RPMI7951 (cell line): ENCODE measurements at regions not wholly inside any gene's neighbourhood (a gene's known extent, or its start where the extent isn't known, plus 50 kb on each side); places are given as distances from the start of the nearest gene placed in this dataset.
A peak's percentile ranks its signal among the peaks of the same experiment; 100 is the strongest.

Experiments used
- DNase-seq: peaks from one replicate; pipeline ENCODE4 v3.0.0-alpha.2; 2012; ENCODE audit warnings: low read depth

DNA sequence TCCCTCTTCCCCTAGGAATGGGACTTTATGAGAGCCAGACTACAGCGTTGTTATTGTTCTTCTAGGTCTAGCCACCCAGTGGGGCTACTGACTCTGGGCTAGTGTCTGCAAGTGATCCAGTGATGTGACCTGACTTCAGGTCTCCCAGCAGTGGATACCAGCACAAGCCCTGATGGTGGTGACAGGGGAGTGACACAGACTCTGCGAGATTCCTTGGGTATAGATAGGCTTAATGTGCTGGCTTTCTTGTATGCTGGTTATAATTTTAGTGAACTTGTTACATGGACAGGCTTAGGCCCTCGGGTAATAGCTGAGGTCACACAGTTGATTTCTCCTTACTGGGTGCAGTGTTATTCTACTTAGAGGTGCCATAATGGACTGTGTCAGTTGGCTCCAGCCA is 106.9 kb downstream of the TBC1D30 start:
- no peak for DNase-seq

GRCh38 chr12:64931981-64932380 is 107.5 kb downstream of the TBC1D30 start:
- no peak for DNase-seq

DNA sequence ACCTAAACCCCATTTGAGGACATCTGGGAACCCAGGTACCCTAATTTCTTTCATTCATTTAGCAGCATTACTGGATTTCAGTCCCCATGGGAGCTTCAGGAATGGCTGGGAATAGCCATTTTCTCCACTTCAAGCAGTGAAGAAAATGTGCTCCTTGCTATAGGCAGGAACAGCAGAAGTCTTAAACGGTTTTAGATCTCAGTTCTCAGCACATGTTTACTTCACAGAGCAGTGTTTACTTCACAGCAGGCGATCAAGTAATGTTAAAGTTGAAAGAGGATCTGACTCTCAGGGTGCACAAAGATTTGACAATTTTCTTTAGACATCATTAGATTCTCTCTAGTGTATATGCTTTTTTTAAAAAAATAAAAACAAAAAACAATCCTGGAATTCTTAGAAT is 109.3 kb downstream of the TBC1D30 start:
- no peak for DNase-seq

GRCh38 chr12:64937452-64937851 is 113.0 kb downstream of the TBC1D30 start:
- no peak for DNase-seq

DNA sequence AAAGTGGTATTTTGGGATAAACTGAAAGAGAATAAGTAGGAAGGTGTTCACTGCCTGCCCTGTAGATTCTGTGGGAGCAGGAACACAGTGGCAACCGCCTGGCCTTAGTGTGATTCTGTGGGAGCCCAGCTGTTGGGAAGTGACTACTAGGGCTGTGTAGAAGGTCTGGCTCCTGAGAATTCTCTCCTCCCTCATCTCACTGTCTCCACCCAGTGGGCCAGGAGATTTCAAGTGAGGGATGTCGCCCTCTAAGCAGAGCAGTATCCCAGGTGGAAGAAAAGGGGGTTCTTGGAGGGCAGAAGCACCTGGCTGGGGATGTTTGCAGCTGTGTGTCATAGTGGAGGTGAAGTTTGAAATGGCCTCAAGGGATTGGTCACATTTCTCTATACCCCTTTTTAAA is 113.7 kb downstream of the TBC1D30 start:
- DNase-seq: no peak

DNA sequence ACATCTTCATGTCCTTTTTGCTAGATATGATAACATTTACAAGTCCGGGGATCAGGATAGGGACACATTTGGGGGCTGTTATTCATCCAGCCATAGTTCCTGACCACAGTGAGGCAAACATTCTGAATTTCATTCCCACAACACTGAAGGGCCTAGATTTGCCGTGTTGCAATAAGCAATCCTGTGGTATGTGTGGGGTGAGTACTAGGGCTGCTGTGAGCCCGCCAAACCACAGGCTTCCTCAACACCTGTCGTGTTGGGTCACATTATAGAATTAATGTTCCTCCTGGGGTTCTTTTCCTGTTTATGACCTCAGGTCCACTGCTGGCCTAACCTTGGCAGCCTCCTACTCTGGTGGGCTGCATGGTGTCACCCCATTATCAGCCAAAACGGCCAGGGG is 119.2 kb downstream of the TBC1D30 start:
- peak; percentile 64 for DNase-seq

- DNase-seq: no peak
Observed at GRCh38 chr12:64944966-64945365, 120.5 kb downstream of the TBC1D30 start.

DNA sequence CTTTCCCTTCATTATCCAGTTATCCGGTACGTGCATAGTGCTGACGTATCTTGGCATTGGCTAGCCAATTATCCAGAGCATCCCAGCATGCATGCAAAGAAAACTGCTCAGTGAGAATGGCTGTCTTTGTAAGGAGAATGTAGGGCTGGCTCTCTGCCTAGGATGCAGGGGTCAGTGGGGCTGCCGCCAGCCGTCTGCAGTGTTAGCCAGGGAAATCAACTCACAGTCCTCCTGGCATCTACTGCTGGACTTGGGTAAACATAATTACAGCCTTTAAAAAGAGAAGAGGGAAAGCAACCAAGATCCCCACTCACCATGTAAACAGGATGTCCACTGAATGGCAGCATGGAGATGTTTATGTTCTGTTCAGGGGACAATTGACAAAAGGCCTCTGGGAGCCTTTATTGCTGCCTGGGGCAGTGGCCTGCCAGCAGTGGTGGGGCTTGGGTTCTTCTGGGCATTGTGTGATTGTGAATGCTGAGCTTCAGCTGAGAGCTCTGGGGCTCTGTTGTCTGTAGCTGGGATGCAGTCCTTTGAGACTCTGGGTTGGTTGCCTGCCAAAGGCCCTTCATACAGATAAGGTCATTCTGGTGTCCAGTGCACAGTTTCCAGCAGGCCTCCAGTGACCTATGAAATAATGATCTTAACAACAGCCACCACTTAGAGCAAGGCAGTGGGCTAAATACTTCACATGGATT is 121.8 kb downstream of the TBC1D30 start:
- peak; percentile 57 for DNase-seq

GRCh38 chr12:64950711-64951298 is 126.4 kb downstream of the TBC1D30 start:
- no peak for DNase-seq

DNA sequence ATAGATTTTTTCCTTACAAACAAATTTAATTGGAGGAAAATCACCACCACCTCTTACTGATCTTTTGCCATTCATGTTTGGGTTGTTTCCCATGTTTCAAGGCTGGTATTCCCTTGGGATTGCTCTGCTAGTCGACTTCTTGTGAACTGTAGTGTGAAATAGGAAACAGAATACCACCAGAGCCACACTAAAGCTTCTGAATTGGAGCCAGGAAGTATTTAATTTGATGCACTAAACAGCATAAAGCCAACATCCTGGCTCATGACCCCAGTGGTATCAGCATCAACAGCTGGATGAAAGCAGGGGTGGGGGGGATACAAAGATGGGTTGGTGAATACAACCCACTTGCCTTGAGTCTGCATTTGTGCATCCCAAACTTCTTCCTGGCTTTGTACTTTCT is 127.5 kb downstream of the TBC1D30 start:
- DNase-seq: no peak

- no peak for DNase-seq
Observed at GRCh38 chr12:64955746-64956145, 131.3 kb downstream of the TBC1D30 start.

DNA sequence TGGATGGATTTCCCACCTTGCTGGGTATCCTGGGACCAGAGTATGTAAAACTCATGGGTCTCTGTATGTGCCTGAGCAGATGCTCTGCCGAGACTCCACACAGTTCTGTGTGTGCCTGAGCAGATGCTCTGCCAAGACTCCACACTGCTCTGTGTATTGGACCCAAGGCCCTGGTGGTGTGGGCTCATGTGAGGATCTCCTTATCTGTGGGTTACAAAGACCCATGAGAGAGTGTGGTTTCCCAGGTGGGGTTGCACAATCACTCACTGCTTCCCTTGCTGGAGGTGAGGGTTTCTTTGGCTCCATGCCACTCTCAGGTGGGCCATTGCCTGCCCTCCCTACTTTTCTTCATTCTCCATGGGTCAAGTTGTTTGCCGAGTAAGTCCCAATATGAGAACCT is 141.5 kb downstream of the TBC1D30 start:
- no peak for DNase-seq

DNA sequence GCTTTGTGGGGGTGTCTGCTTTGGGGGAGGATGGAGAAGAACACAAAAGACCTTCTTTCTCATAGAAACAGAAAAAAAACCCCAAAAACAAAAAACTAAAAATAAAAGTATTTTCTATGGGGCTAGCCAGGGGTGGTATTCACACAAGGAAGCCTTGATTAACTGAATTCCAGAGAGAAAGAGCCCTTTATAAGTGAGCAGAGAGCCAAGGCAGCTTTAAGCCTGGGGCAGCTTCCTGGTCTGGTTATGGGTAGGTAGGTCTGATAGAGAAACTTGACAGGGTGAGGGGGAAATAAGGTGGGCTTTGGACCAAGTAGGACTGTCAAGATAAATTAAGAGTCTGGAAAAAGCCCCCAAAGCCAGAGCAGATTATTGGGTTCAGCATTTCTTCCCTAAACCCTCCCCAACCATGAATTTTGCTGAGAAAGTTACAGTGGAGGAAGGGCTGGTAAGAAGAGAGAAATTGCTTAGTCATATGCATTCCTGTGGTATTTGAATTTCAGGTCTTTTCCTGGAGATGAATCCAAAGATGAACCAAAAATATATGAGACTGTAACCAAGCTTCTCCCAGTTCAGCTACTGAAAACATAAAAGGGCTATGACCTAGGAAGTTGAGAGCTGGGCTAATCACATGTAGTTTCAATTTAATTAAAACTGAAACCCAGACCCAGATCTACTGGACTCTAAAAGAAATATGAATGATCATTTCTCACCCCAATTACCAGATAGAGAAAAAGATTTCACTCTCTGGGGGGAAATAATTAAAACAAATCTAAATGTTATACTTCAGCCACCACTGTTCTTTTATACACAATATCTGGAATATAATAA is 144.8 kb downstream of the TBC1D30 start:
- peak; percentile 16 for DNase-seq

DNA sequence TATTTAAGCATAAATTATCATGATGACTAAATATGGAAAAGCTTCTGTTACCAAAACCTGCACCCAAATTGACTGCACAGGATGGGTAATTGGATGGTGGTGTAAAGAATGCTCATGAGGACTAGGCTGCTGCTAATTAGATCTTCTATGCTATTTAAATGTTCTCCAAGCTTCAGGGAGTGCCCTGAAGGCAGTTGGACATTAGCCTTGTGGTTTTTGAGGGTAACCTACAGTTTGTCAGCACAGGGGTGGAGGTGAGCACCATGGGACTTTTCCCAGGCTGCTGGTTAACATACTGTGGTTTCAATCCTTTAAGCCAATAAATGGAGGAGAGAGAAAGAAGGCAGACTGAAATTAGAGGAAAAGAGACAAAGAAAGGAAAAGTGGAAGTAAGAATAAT is 145.0 kb downstream of the WIF1 start:
- peak; percentile 11 for DNase-seq

DNA sequence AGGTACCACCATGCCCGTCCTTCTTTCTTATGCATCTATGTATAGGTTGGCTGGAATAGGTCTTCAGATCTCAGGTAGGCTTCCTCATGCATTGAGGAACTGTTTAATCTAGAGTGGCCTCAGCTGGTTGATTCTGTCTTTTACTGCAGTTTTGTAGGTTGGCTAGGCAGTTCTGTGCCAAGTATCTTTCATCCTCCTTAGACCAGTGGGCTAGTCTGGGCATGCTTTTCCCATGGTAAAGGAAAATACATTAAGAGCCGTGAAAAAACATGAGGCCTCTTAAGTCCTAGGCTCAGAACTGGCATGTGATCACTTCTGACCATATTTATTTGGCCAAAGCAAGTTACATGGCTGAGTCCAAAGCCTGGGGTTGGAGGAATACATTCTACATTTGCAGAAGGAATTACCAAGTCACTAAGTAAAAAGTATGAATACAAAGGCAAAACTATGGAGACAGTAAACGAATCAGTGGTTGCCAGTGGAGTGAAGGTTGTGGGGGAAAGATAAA is 137.3 kb downstream of the WIF1 start:
- DNase-seq: no peak

DNA sequence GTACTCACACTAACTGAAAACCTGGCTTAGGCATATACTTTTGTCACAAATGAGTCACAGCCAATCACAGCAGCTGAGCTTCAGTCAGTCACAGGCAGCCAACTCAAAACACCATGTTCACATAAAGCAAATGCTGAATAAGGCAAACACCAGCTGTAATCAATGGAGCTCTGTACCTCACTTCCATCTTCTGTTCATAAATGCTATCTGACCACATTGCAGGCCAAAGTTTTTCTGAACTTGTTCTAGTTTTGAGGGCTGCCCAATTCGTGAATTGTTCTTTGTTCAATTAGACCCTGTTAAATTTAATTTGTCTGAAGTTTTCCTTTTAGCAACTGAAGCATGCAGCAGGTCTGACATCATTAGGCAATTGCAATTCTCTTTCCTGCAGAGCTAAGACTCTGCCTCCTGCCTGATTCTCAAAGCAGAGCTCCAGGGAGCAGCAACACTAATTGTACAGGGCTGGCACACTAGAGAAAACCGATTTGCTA is 129.9 kb downstream of the WIF1 start:
- peak; percentile 6 for DNase-seq

DNA sequence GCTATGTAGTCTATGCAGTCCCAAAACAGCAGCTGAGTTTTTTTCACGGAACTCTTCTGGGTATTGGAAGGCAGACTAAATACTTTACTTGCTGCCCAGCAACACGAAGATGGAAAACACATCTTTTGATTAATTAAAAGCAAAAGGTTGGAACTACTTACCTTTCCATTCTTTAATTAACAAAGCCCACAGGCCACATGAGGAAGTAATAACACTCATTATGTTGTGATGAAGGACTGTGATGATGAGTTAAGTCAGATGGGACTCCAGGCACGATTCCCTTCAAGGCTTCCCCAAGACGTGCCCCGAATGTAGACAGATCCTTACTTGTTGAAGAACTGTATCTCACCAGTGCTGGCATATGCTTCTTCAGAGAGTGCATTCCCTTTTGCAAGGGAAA is 129.0 kb downstream of the WIF1 start:
- DNase-seq: no peak

GRCh38 chr12:64992641-64993040 is 128.5 kb downstream of the WIF1 start:
- DNase-seq: no peak

DNA sequence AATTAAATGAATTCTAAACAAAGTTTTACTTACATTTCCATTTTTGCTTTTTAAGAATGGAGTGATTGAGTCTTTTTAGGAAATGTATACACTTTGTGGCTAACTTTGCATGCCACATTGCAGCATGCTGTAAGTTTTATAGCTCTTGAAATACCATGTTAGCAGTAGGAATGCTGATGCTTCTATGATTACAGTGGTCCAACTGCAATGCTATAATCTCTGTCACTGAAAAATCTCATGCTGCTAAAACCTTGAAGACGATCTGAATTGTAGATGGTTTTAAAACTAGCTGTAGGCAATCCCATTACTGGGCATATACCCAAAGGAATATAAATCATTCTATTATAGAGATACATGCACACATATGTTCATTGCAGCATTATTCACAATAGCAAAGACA is 127.6 kb downstream of the WIF1 start:
- DNase-seq: no peak

DNA sequence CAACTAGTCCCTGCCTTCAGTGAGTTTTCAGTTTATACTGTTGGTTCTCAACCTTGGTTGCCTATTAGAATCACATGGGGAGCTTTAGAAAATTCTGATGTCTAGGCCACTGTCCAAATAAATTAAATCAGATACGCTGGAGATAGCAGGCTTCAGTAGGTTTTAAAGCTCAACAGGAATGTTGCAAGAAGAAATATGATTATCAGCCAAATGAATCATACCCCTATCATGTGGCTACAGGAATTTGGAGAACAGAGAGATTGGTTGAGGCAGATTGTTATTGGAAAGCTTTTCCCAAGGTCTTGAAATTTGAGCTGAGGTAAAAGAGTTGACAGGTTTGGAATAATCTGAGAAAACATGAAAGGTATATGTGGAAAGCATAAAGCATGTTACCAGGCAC is 125.3 kb downstream of the WIF1 start:
- no peak for DNase-seq

- no peak for DNase-seq
Observed at GRCh38 chr12:64997858-64998257, 123.2 kb downstream of the WIF1 start.

DNA sequence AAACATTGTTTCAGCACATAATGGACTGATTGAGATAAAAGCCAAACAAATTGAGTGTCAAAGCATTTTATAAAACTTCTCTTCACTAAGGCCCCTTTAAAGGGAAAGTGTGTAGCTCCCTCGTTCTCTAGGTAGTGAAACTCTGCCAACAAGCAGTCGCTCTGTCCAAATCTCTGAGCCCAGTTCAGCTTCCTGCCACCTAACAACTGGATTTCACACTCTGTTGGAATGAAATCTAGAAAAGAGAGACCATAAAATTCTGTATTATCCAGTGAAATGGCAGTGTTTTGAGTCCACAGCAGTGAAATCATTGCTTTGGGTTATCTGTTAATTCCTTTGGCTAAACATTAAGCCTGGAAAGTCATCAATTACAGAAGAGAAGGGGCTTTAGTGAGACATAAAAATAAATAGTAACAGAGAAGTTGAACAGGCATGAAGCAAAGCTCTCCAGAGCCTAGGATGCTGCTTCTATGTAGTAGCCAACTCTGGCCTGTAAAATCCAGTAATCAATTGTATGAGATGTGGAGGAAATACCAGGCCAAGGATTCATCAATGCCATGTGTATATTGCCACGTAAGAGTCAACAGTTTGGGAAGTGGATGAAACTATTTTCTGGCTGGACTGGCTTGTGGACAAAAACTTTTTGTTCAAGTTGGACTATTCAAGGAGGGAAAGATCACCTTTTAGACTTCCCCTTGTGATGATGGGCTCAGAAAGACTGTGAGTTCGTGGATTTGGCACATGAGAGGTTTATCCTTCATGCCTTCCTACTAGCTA is 122.5 kb downstream of the WIF1 start:
- DNase-seq: no peak
